H1 (cell line): ENCODE measurements at regions not wholly inside any gene's neighbourhood (a gene's known extent, or its start where the extent isn't known, plus 50 kb on each side); places are given as distances from the start of the nearest gene placed in this dataset.

Experiments
- CTCF ChIA-PET: fragments of 300-600 bp; sonication (Branson Sonifier 250); formaldehyde crosslinking; loops from one replicate; lab custom pipeline; 2021; ENCODE audit not compliant: partially characterized antibody; lab: Charles Lee
- POLR2A ChIA-PET: fragments of 300-600 bp; sonication (Branson Sonifier 250); formaldehyde crosslinking; loops from one replicate; lab custom pipeline; 2021; ENCODE audit warnings: inconsistent platforms; ENCODE audit not compliant: partially characterized antibody; lab: Charles Lee
- DNase-seq, 2 experiments: peaks; one replicate each; pipeline versions ENCODE4 v3.0.0 to v3.0.0-alpha.2; 2010 to 2022; ENCODE audit warnings: low spot score in 2 of 2, low read depth in 1 of 2, mixed read lengths in 1 of 2
- FAIRE-seq: peaks from 2 replicates; lab custom pipeline; 2011; peaks lifted over from hg19 to GRCh38; lab: Jason Lieb, UNC
- H2AFZ ChIP-seq: 2 replicates; pipeline ENCODE4 v1.8.1; 2012; ENCODE audit warnings: low read length, inconsistent platforms
- H2AK5ac ChIP-seq: 2 replicates; pipeline ENCODE4 v1.6.1; 2013; ENCODE audit warnings: low read depth, low read length
- H2BK120ac ChIP-seq: replicated peaks from 2 replicates; pipeline ENCODE3; 2013; ENCODE audit warnings: low read depth, low read length, inconsistent platforms
- H2BK12ac ChIP-seq: 2 replicates; pipeline ENCODE4 v1.6.1; 2013; ENCODE audit warnings: low read depth, low read length
- H2BK15ac ChIP-seq: 2 replicates; pipeline ENCODE4 v1.6.1; 2013; ENCODE audit warnings: low read length
- H2BK20ac ChIP-seq: 2 replicates; pipeline ENCODE4 v1.6.1; 2013; ENCODE audit warnings: low read length
- H2BK5ac ChIP-seq: 2 replicates; pipeline ENCODE4 v1.6.1; 2013; ENCODE audit warnings: low read depth, low read length
- H3K14ac ChIP-seq: 2 replicates; pipeline ENCODE4 v1.6.1; 2013; ENCODE audit warnings: inconsistent platforms; ENCODE audit not compliant: insufficient read length
- H3K18ac ChIP-seq: 2 replicates; pipeline ENCODE4 v1.6.1; 2013; ENCODE audit warnings: low read length; ENCODE audit errors: extremely low read depth
- H3K23ac ChIP-seq: 2 replicates; pipeline ENCODE4 v1.6.1; 2013; ENCODE audit warnings: inconsistent platforms; ENCODE audit not compliant: insufficient read length
- H3K23me2 ChIP-seq: 2 replicates; pipeline ENCODE4 v1.6.1; 2013; ENCODE audit warnings: low read depth, low read length
- H3K27ac ChIP-seq: 2 replicates; pipeline ENCODE4 v1.6.1; 2011; ENCODE audit warnings: low read depth, low read length, inconsistent platforms
- H3K27me3 ChIP-seq, 4 experiments: replicated peaks in 1 of 4; 1 replicate in 1 of 4; 2 replicates in 3 of 4; pipeline versions ENCODE4 v1.6.1 to v1.8.1; 2011 to 2013; ENCODE audit warnings: low read length in 3 of 4, mild to moderate bottlenecking in 3 of 4, inconsistent platforms in 2 of 4, mixed read lengths in 2 of 4, moderate library complexity in 1 of 4; ENCODE audit not compliant: control insufficient read depth in 3 of 4, insufficient read depth in 3 of 4; ENCODE audit errors: extremely low read depth in 1 of 4
- H3K36me3 ChIP-seq, 4 experiments: 2 replicates each; pipeline versions ENCODE4 v1.6.1 to v1.8.1; 2011 to 2013; ENCODE audit warnings: mild to moderate bottlenecking in 4 of 4, low read length in 3 of 4, moderate library complexity in 2 of 4, control low read depth in 1 of 4, inconsistent platforms in 1 of 4; ENCODE audit not compliant: insufficient read depth in 4 of 4, control insufficient read depth in 2 of 4
- H3K4ac ChIP-seq: replicated peaks from 2 replicates; pipeline ENCODE3; 2013; ENCODE audit warnings: low read length, low read depth, mixed read lengths, inconsistent platforms; ENCODE audit not compliant: insufficient read length
- H3K4me1 ChIP-seq, 4 experiments: replicated peaks in 1 of 4; 1 replicate in 1 of 4; 2 replicates in 3 of 4; pipeline versions ENCODE4 v1.6.1 to v1.8.1; 2011 to 2013; ENCODE audit warnings: low read length in 3 of 4, inconsistent platforms in 2 of 4, mixed read lengths in 1 of 4; ENCODE audit not compliant: insufficient read depth in 4 of 4, control insufficient read depth in 3 of 4
- H3K4me2 ChIP-seq, 2 experiments: 2 replicates each; pipeline versions ENCODE4 v1.6.1 to v1.8.1; 2011 to 2013; ENCODE audit warnings: low read depth in 2 of 2, low read length in 2 of 2, control low read depth in 1 of 2, inconsistent platforms in 1 of 2, mild to moderate bottlenecking in 1 of 2; ENCODE audit not compliant: insufficient read depth in 1 of 2
- H3K4me3 ChIP-seq, 4 experiments: fragments of 200-600, 300-600 bp in 1 of 4; sonication (generic), shearing (Covaris generic), sonication (Bioruptor Twin) in 1 of 4; 2 replicates each; pipeline versions ENCODE4 v1.5.1 to v1.8.1; 2011 to 2016; ENCODE audit warnings: low read length in 4 of 4, low read depth in 3 of 4, control low read depth in 2 of 4, inconsistent platforms in 2 of 4, mild to moderate bottlenecking in 2 of 4, mixed read lengths in 1 of 4, moderate library complexity in 1 of 4; ENCODE audit not compliant: insufficient read depth in 2 of 4; ENCODE audit errors: extremely low read depth in 1 of 4
- H3K56ac ChIP-seq: replicated peaks from 2 replicates; pipeline ENCODE3; 2013; ENCODE audit warnings: low read depth, mild to moderate bottlenecking, mixed read lengths, low read length, inconsistent platforms; ENCODE audit not compliant: insufficient read length
- H3K79me1 ChIP-seq: 2 replicates; pipeline ENCODE4 v1.6.1; 2013; ENCODE audit warnings: low read depth, low read length, control low read depth
- H3K79me2 ChIP-seq, 2 experiments: 2 replicates each; pipeline versions ENCODE4 v1.6.1 to v1.8.1; 2012 to 2013; ENCODE audit warnings: low read length in 2 of 2, mild to moderate bottlenecking in 2 of 2, inconsistent platforms in 1 of 2; ENCODE audit not compliant: insufficient read depth in 2 of 2, control insufficient read depth in 1 of 2
- H3K9ac ChIP-seq, 4 experiments: replicated peaks in 1 of 4; 1 replicate in 1 of 4; 2 replicates in 3 of 4; pipeline versions ENCODE4 v1.6.1 to v1.8.1; 2011 to 2013; ENCODE audit warnings: low read depth in 3 of 4, low read length in 3 of 4, control low read depth in 2 of 4, mild to moderate bottlenecking in 2 of 4, moderate library complexity in 2 of 4, inconsistent platforms in 1 of 4; ENCODE audit errors: extremely low read depth in 1 of 4
- H3K9me3 ChIP-seq, 2 experiments: 2 replicates each; pipeline versions ENCODE4 v1.6.1 to v1.8.1; 2012 to 2013; ENCODE audit warnings: mild to moderate bottlenecking in 2 of 2, moderate library complexity in 2 of 2, control low read depth in 1 of 2, inconsistent platforms in 1 of 2, low read depth in 1 of 2, low read length in 1 of 2, mixed read lengths in 1 of 2; ENCODE audit not compliant: insufficient read depth in 2 of 2
- H4K20me1 ChIP-seq, 2 experiments: replicated peaks in 1 of 2; 2 replicates each; pipeline versions ENCODE3 to v1.8.1; 2011 to 2013; ENCODE audit warnings: inconsistent platforms in 2 of 2, low read length in 2 of 2, mild to moderate bottlenecking in 1 of 2; ENCODE audit not compliant: insufficient read depth in 2 of 2, control insufficient read depth in 1 of 2
- H4K5ac ChIP-seq: 2 replicates; pipeline ENCODE4 v1.6.1; 2013; ENCODE audit warnings: low read length, low read depth, mixed read lengths, inconsistent platforms; ENCODE audit not compliant: insufficient read length
- H4K8ac ChIP-seq: 2 replicates; pipeline ENCODE4 v1.8.0; 2013; ENCODE audit warnings: mild to moderate bottlenecking, moderate library complexity, low read length, inconsistent platforms; ENCODE audit not compliant: insufficient read depth; ENCODE audit errors: extremely low read depth
- H4K91ac ChIP-seq: replicated peaks from 2 replicates; pipeline ENCODE3; 2013; ENCODE audit warnings: low read length, mixed read lengths, inconsistent platforms; ENCODE audit not compliant: insufficient read length
- BACH1 ChIP-seq: IDR thresholded peaks from 2 replicates; pipeline ENCODE4 v1.6.1; 2012; ENCODE audit warnings: low read length, improper control_type of control experiment
- CEBPB ChIP-seq: IDR thresholded peaks from 2 replicates; pipeline ENCODE4 v1.6.1; 2012; ENCODE audit warnings: low read depth, low read length
- CHD1 ChIP-seq: IDR thresholded peaks from 2 replicates; pipeline ENCODE4 v1.6.1; 2012; ENCODE audit warnings: low read depth, low read length, improper control_type of control experiment
- EGR1 ChIP-seq: IDR thresholded peaks from 2 replicates; pipeline ENCODE4 v1.6.1; 2011; ENCODE audit warnings: low read depth, low read length, borderline replicate concordance
- EP300 ChIP-seq, 2 experiments: IDR thresholded peaks; 1 replicate in 1 of 2; 2 replicates in 1 of 2; pipeline ENCODE4 v1.6.1; 2011 to 2012; ENCODE audit warnings: low read depth in 2 of 2, low read length in 2 of 2, mild to moderate bottlenecking in 2 of 2, borderline replicate concordance in 1 of 2, inconsistent platforms in 1 of 2, moderate library complexity in 1 of 2
- NANOG ChIP-seq: IDR thresholded peaks from 2 replicates; pipeline ENCODE4 v1.6.1; 2011; ENCODE audit warnings: low read length, low read depth, mild to moderate bottlenecking, inconsistent platforms; ENCODE audit not compliant: insufficient read depth, poor library complexity, severe bottlenecking
- NRF1 ChIP-seq: IDR thresholded peaks from 2 replicates; pipeline ENCODE4 v1.6.1; 2011; ENCODE audit warnings: mild to moderate bottlenecking, low read depth, low read length, improper control_type of control experiment
- POLR2A ChIP-seq, 2 experiments: IDR thresholded peaks; 1 replicate in 1 of 2; 2 replicates in 1 of 2; pipeline ENCODE4 v1.6.1; 2011; ENCODE audit warnings: low read depth in 2 of 2, low read length in 2 of 2, mild to moderate bottlenecking in 2 of 2; ENCODE audit errors: control extremely low read depth in 1 of 2
- SIN3A ChIP-seq, 2 experiments: IDR thresholded peaks in 1 of 2; conservative IDR thresholded peaks in 1 of 2; 2 replicates each; pipeline ENCODE4 v1.6.1; 2011 to 2012; ENCODE audit warnings: low read length in 2 of 2, improper control_type of control experiment in 1 of 2, low read depth in 1 of 2, mild to moderate bottlenecking in 1 of 2
- SIRT6 ChIP-seq: IDR thresholded peaks from one replicate; pipeline ENCODE4 v1.7.1; 2012; ENCODE audit warnings: low read length, inconsistent platforms
- SP4 ChIP-seq: IDR thresholded peaks from 2 replicates; pipeline ENCODE4 v1.6.1; 2012; ENCODE audit warnings: low read length, inconsistent platforms
- TCF12 ChIP-seq: IDR thresholded peaks from 2 replicates; pipeline ENCODE4 v1.6.1; 2011; ENCODE audit warnings: low read depth, mild to moderate bottlenecking, low read length
- YY1 ChIP-seq: IDR thresholded peaks from 2 replicates; pipeline ENCODE4 v1.6.1; 2011; ENCODE audit warnings: low read depth, mild to moderate bottlenecking, low read length
- ZNF274 ChIP-seq: IDR thresholded peaks from 2 replicates; pipeline ENCODE4 v1.7.0; 2012; ENCODE audit warnings: low read length, borderline replicate concordance; ENCODE audit errors: extremely low read depth
- WGBS, 2 experiments: shearing (Covaris generic) in 1 of 2; methylation state at CpG; one replicate each; pipeline versions ENCODE4 v1.1.6 to v1.1.7; 2013 to 2015; ENCODE audit warnings: low lambda C conversion rate in 2 of 2, mixed read lengths in 2 of 2, inconsistent platforms in 1 of 2, low coverage in 1 of 2, missing lambda C conversion rate in 1 of 2; ENCODE audit not compliant: insufficient replicate concordance in 2 of 2, insufficient coverage in 1 of 2, insufficient read length in 1 of 2; ENCODE audit errors: extremely low coverage in 1 of 2, missing lambda C conversion rate in 1 of 2; 5-methylcytosine and 5-hydroxymethylcytosine counted together
- TF ChIP-seq, protein P1 (sequence below): IDR thresholded peaks from 2 replicates; pipeline ENCODE4 v1.6.1; 2011; ENCODE audit warnings: low read length, improper control_type of control experiment

DNA sequence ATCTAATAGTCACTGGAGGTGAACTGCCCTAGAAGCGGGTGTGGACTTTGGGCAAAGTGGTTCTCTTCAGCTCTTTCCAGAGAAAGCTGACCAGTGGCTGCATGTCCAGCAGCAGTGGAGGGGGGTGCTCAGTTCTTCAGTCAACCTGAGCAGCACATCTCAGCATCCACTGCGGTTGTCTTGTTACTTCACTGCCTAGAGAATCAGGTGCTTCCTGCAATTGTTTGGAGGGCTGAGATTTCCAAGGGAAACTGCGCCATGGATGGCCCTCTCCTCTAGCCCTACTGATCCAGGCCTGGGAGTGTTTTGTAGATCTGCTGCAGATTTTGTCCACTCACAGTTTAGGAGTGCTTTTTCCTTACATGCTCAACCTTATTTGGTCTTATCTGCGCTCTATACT is 65.6 kb upstream of the CFAP161 start:
- no peaks in the 10 kb centered on the region for H3K36me3 ChIP-seq
- no peak overlapping the region for H3K4me2 ChIP-seq
- no peak overlapping the region for H3K18ac ChIP-seq
- ChIA-PET POLR2A (no interaction called here), CTCF (interaction anchor here (0.7 to 1.1 kb wide), 2 partner anchors 37 to 197 kb away, joined by 3 to 4 read pairs; no protein-coding TSS in a partner anchor)
- no peak overlapping the region for H4K8ac ChIP-seq
- no peaks in the 10 kb centered on the region for H3K4me1 ChIP-seq
- FAIRE-seq (no peak), DNase-seq (peak in 1 of 2 experiments; percentile 35)
- H3K27me3 ChIP-seq, result no peaks in the 10 kb centered on the region
- no peak overlapping the region for H2AFZ ChIP-seq
- H4K20me1 ChIP-seq, result no peaks in the 10 kb centered on the region
- no peak overlapping the region for H2AK5ac ChIP-seq
- WGBS, 2 experiments, result 87% methylated on average over 4 of the region's 4 CpGs; no CpG with 5 or more reads in 1 of the 2 experiments
- no peak overlapping the region for H3K23ac ChIP-seq
- H3K9ac ChIP-seq, result no peak overlapping the region
- H3K4ac ChIP-seq, result no peak overlapping the region
- H3K56ac ChIP-seq, result no peak overlapping the region
- H2BK12ac ChIP-seq, result no peak overlapping the region
- no peak overlapping the region for H4K5ac ChIP-seq
- no peak overlapping the region for H2BK15ac ChIP-seq
- no peaks in the 10 kb centered on the region for H3K9me3 ChIP-seq
- no peaks in the 10 kb centered on the region for H3K79me1 ChIP-seq
- H2BK20ac ChIP-seq, result no peak overlapping the region
- no peak overlapping the region for H2BK120ac ChIP-seq
- H3K79me2 ChIP-seq, result no peaks in the 10 kb centered on the region
- H3K27ac ChIP-seq, result no peak overlapping the region
- H4K91ac ChIP-seq, result no peak overlapping the region
- H3K14ac ChIP-seq, result no peak overlapping the region
- no peak overlapping the region for H3K4me3 ChIP-seq
- no peaks in the 10 kb centered on the region for H3K23me2 ChIP-seq
- H2BK5ac ChIP-seq, result no peak overlapping the region
- no peak for TF ChIP-seq CHD1
- no peak for TF ChIP-seq NANOG
- no peak for TF ChIP-seq POLR2A (IDR thresholded peaks at IDR 0.05; ENCODE audit: control extremely low read depth in 1 of 2, low read depth in 2 of 2, low read length in 2 of 2)
- TF ChIP-seq NRF1, result no peak
- TF ChIP-seq YY1, result no peak
- no peak for TF ChIP-seq SIN3A (conservative IDR thresholded peaks at IDR 0.05 in 1 of 2, IDR thresholded peaks at IDR 0.05 in 1 of 2; ENCODE audit: low read depth in 1 of 2, low read length in 2 of 2)
- TF ChIP-seq, protein P1, sequence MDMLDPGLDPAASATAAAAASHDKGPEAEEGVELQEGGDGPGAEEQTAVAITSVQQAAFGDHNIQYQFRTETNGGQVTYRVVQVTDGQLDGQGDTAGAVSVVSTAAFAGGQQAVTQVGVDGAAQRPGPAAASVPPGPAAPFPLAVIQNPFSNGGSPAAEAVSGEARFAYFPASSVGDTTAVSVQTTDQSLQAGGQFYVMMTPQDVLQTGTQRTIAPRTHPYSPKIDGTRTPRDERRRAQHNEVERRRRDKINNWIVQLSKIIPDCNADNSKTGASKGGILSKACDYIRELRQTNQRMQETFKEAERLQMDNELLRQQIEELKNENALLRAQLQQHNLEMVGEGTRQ, result no peak
- TF ChIP-seq CEBPB, result no peak
- no peak for TF ChIP-seq BACH1
- TF ChIP-seq ZNF274, result no peak
- TF ChIP-seq SP4, result no peak
- no peak for TF ChIP-seq EP300 (IDR thresholded peaks at IDR 0.05; ENCODE audit: borderline replicate concordance in 1 of 2, low read depth in 2 of 2, low read length in 2 of 2)
- no peak for TF ChIP-seq EGR1
- no peak for TF ChIP-seq TCF12
- TF ChIP-seq SIRT6, result no peak
